Tibial artery (tissue), 4 donors: ENCODE measurements at regions not wholly inside any gene's neighbourhood (a gene's known extent, or its start where the extent isn't known, plus 50 kb on each side); places are given as distances from the start of the nearest gene placed in this dataset.

Source experiments
- DNase-seq, 2 donors: peaks; one replicate each; pipeline ENCODE4 v3.0.0-alpha.2; 2019
- H3K27ac ChIP-seq, 2 donors: fragments of 200-600 bp; sonication (generic) in 1 of 2; 1 replicate in 1 of 2; 2 replicates in 1 of 2; pipeline ENCODE4 v1.5.1; 2018 to 2019; ENCODE audit warnings: mild to moderate bottlenecking in 1 of 2
- H3K27me3 ChIP-seq, 2 donors: fragments of 200-600 bp; sonication (generic) in 1 of 2; one replicate each; pipeline versions ENCODE4 v1.5.1 to v1.6.0; 2016 to 2019
- H3K36me3 ChIP-seq, 3 donors: fragments of 200-600 bp; sonication (generic) in 2 of 3; one replicate each; pipeline ENCODE4 v1.5.1; 2016 to 2019; ENCODE audit warnings: mild to moderate bottlenecking in 2 of 3
- H3K4me1 ChIP-seq, 4 donors: fragments of 200-600 bp; sonication (generic) in 2 of 4; 1 replicate in 3 of 4; 2 replicates in 1 of 4; pipeline ENCODE4 v1.5.1; 2016 to 2019
- H3K4me3 ChIP-seq, 2 donors: fragments of 200-600 bp; sonication (generic) in 1 of 2; 1 replicate in 1 of 2; 2 replicates in 1 of 2; pipeline ENCODE4 v1.5.1; 2018 to 2019; ENCODE audit warnings: mild to moderate bottlenecking in 2 of 2
- H3K9me3 ChIP-seq, 3 donors: fragments of 200-600 bp; sonication (generic) in 1 of 3; one replicate each; pipeline ENCODE4 v1.5.1; 2016 to 2019
- intact Hi-C: fragments of 100-400 bp; cut with DNase I; formaldehyde crosslinking; loops from one replicate; pipeline ENCODE4 v1.15.0; 2023; ENCODE audit warnings: low total_unique reads
- TF ChIP-seq, protein P1 (sequence below), 2 experiments: fragments of 200-600 bp in 1 of 2; fragments of 450-650 bp in 1 of 2; IDR thresholded peaks; one replicate each; pipeline ENCODE4 v1.5.1; 2017 to 2019; ENCODE audit warnings: antibody characterized with exemption in 2 of 2, mild to moderate bottlenecking in 1 of 2, moderate library complexity in 1 of 2

DNA sequence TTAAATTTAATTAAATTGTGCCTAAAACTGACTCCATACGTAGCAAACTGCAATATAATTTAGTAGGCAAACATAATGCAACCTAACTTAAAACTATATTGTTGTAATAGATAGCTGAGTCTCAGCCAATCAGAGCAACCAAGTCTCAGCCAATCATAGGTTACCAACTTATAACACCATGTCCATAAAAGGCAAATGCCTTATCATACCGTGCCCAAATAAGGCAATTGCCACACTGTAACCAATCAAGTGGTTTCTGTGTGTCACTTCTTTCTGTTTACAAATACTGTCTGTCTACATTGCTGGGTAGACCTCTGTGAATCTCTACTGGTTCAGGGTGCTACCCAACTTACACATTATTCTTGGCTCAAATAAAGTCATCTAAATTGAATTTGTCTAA lies 728.4 kb upstream of the EPHA6 start:
- no peak overlapping the region for H3K4me3 ChIP-seq
- no peaks in the 10 kb centered on the region for H3K9me3 ChIP-seq
- intact Hi-C loops, result no loop called here
- no peaks in the 10 kb centered on the region for H3K27me3 ChIP-seq
- no peaks in the 10 kb centered on the region for H3K4me1 ChIP-seq
- no peak overlapping the region for H3K27ac ChIP-seq
- TF ChIP-seq, protein P1, sequence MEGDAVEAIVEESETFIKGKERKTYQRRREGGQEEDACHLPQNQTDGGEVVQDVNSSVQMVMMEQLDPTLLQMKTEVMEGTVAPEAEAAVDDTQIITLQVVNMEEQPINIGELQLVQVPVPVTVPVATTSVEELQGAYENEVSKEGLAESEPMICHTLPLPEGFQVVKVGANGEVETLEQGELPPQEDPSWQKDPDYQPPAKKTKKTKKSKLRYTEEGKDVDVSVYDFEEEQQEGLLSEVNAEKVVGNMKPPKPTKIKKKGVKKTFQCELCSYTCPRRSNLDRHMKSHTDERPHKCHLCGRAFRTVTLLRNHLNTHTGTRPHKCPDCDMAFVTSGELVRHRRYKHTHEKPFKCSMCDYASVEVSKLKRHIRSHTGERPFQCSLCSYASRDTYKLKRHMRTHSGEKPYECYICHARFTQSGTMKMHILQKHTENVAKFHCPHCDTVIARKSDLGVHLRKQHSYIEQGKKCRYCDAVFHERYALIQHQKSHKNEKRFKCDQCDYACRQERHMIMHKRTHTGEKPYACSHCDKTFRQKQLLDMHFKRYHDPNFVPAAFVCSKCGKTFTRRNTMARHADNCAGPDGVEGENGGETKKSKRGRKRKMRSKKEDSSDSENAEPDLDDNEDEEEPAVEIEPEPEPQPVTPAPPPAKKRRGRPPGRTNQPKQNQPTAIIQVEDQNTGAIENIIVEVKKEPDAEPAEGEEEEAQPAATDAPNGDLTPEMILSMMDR (IDR thresholded peaks at IDR 0.05), result no peak
- DNase-seq, result no peak
- no peaks in the 10 kb centered on the region for H3K36me3 ChIP-seq

DNA sequence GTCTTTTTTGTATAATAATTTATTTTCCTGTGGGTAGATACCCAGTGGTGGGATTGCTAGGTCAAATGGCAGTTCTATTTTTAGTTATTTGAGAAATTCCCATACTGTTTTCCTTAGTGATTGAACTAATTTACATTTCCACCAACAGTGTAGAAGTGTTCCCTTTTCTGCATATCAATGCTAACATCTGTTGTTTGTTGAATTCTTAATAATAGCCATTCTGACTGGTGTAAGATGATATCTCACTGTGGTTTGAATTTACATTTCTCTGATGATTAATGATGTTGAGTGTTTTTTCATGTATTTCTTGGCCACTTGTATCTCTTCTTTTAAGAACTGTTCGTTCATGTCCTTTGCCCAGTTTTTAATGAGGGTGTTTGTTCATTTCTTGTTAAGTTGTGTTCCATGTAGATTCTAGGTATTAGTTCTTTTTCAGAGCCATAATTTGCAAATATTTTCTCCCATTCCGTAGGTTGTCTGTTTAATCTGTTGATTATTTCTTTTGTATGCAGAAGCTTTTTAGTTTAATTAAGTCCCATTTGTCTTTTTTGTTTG lies 713.3 kb upstream of the EPHA6 start:
- no peaks in the 10 kb centered on the region for H3K4me1 ChIP-seq
- no peaks in the 10 kb centered on the region for H3K9me3 ChIP-seq
- TF ChIP-seq, protein P1 (IDR thresholded peaks at IDR 0.05), result no peak
- intact Hi-C loops, result no loop called here
- H3K27me3 ChIP-seq, result no peaks in the 10 kb centered on the region
- no peak for DNase-seq
- no peaks in the 10 kb centered on the region for H3K36me3 ChIP-seq
- no peak overlapping the region for H3K4me3 ChIP-seq
- no peak overlapping the region for H3K27ac ChIP-seq

DNA sequence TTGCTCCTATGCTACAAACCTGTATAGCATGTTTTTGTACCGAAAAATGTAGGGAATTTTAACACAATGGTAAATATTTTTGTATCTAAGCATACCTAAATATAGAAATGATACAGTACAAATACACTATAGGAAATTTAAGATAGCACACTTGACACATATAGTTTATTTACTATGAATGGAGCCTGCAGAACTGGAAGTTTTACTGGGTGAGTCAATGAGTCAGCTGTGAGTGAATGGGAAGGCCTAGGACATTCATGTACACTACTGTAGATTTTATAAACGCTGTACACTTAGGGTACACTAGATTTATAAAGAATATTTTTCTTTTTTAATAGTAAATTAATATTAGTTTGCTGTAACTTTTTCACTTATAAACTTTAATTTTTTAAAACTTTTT lies 707.7 kb upstream of the EPHA6 start:
- H3K4me3 ChIP-seq, result no peak overlapping the region
- intact Hi-C loops, result no loop called here
- no peaks in the 10 kb centered on the region for H3K9me3 ChIP-seq
- H3K4me1 ChIP-seq, result no peaks in the 10 kb centered on the region
- H3K27me3 ChIP-seq, result no peaks in the 10 kb centered on the region
- no peaks in the 10 kb centered on the region for H3K36me3 ChIP-seq
- no peak for DNase-seq
- no peak overlapping the region for H3K27ac ChIP-seq
- TF ChIP-seq, protein P1 (IDR thresholded peaks at IDR 0.05), result no peak
